K562 (cell line): ENCODE measurements at regions not wholly inside any gene's neighbourhood (a gene's known extent, or its start where the extent isn't known, plus 50 kb on each side); places are given as distances from the start of the nearest gene placed in this dataset.

ENCODE experiments used
- ATAC-seq: fragments of 200-7000 bp; cut with Tn5 transposase; 3 replicates; pipeline ENCODE4 v1.9.1; 2020; ENCODE audit warnings: moderate library complexity
- BruUV-seq: library from RNA; stranded (reverse); fragments of 400-500 nt; replicated peaks from 2 replicates; lab custom pipeline; 2021; lab: Mats Ljungman, UMichigan
- CTCF ChIA-PET: fragments of 300-600 bp; formaldehyde crosslinking; extraction: SDS; loops from one replicate; lab custom pipeline; 2021; ENCODE audit warnings: low intra/inter-chr PET ratio; lab: Yijun Ruan, JAX
- POLR2A ChIA-PET: fragments of 300-600, 350-650 bp; sonication (Branson Sonifier 250); formaldehyde crosslinking; extraction: SDS; loops from one replicate; lab custom pipeline; 2021; ENCODE audit warnings: antibody characterized with exemption, inconsistent platforms; lab: Yijun Ruan, JAX
- DNase-seq, 4 experiments: peaks; one replicate each; pipeline versions ENCODE4 v3.0.0 to v3.0.0-alpha.2; 2011 to 2018; ENCODE audit warnings: low spot score in 3 of 4, mixed read lengths in 3 of 4; ENCODE audit errors: extremely low read depth in 1 of 4
- FAIRE-seq: peaks from 2 replicates; lab custom pipeline; 2011; peaks lifted over from hg19 to GRCh38; lab: Jason Lieb, UNC
- H2AFZ ChIP-seq: 2 replicates; pipeline ENCODE4 v1.6.0; 2011; ENCODE audit warnings: low read depth, low read length, control low read depth, inconsistent platforms
- H3K27ac ChIP-seq: fragments of 200-600 bp; 3 replicates; pipeline ENCODE4 v1.8.0; 2011; ENCODE audit warnings: low read depth, mild to moderate bottlenecking, control low read depth, inconsistent platforms, low read length, moderate library complexity, mixed read lengths; ENCODE audit errors: extremely low read depth
- H3K27me3 ChIP-seq, 2 experiments: fragments of 300-600 bp in 1 of 2; 2 replicates in 1 of 2; 3 replicates in 1 of 2; pipeline versions ENCODE4 v1.6.0 to v1.8.0; 2011; ENCODE audit warnings: inconsistent platforms in 2 of 2, low read length in 2 of 2, mild to moderate bottlenecking in 1 of 2, mixed read lengths in 1 of 2, moderate library complexity in 1 of 2; ENCODE audit not compliant: control insufficient read depth in 2 of 2, insufficient read depth in 2 of 2
- H3K36me3 ChIP-seq: fragments of 300-600 bp; 3 replicates; pipeline ENCODE4 v1.8.0; 2011; ENCODE audit warnings: mild to moderate bottlenecking, low read length, inconsistent platforms; ENCODE audit not compliant: control insufficient read depth, insufficient read depth
- H3K4me1 ChIP-seq, 2 experiments: fragments of 200-600 bp in 1 of 2; replicated peaks in 1 of 2; 2 replicates in 1 of 2; 3 replicates in 1 of 2; pipeline versions ENCODE4 v1.5.1 to v1.8.0; 2011; ENCODE audit warnings: inconsistent platforms in 2 of 2, low read length in 2 of 2, mild to moderate bottlenecking in 1 of 2, mixed read lengths in 1 of 2, moderate library complexity in 1 of 2; ENCODE audit not compliant: control insufficient read depth in 2 of 2, insufficient read depth in 2 of 2
- H3K4me2 ChIP-seq: 2 replicates; pipeline ENCODE4 v1.6.1; 2011; ENCODE audit warnings: low read length, control low read depth, inconsistent platforms, mixed read lengths; ENCODE audit not compliant: insufficient read depth
- H3K4me3 ChIP-seq: fragments of 200-600 bp; sonication (generic), shearing (Covaris generic); 2 replicates; pipeline ENCODE4 v1.5.1; 2016; ENCODE audit warnings: control low read depth, inconsistent platforms
- H3K79me2 ChIP-seq: fragments of 200-600 bp; 3 replicates; pipeline ENCODE4 v1.8.0; 2011; ENCODE audit warnings: low read length, inconsistent platforms; ENCODE audit not compliant: control insufficient read depth, insufficient read depth
- H3K9ac ChIP-seq, 2 experiments: 2 replicates each; pipeline versions ENCODE4 v1.6.0 to v1.6.1; 2011; ENCODE audit warnings: low read depth in 2 of 2, low read length in 2 of 2, control low read depth in 1 of 2, inconsistent platforms in 1 of 2, mild to moderate bottlenecking in 1 of 2, mixed read lengths in 1 of 2; ENCODE audit not compliant: insufficient read depth in 1 of 2
- H3K9me1 ChIP-seq: one replicate; pipeline ENCODE4 v1.6.0; 2011; ENCODE audit warnings: inconsistent platforms, mild to moderate bottlenecking, low read length, moderate library complexity; ENCODE audit not compliant: control insufficient read depth, insufficient read depth
- H3K9me3 ChIP-seq: replicated peaks from 2 replicates; pipeline ENCODE4 v1.5.1; 2011; ENCODE audit warnings: low read depth, low read length, inconsistent platforms; ENCODE audit not compliant: control insufficient read depth, insufficient read depth
- H4K20me1 ChIP-seq: replicated peaks from 2 replicates; pipeline ENCODE4 v1.6.1; 2011; ENCODE audit warnings: low read length, inconsistent platforms, mixed read lengths; ENCODE audit not compliant: control insufficient read depth, insufficient read depth
- HMG20B ChIP-seq: fragments of 250-450 bp; sonication (Bioruptor Pico); IDR thresholded peaks from 2 replicates; pipeline ENCODE4 v1.5.0; 2021; ENCODE audit warnings: mild to moderate bottlenecking
- KAT8 ChIP-seq: fragments of 450-650 bp; IDR thresholded peaks from 2 replicates; pipeline ENCODE4 v1.6.1; 2016; ENCODE audit warnings: low read depth, mild to moderate bottlenecking
- POLR2G ChIP-seq: fragments of 200-400 bp; formaldehyde crosslinking; IDR thresholded peaks from 2 replicates; pipeline ENCODE4 v1.6.1; 2017; ENCODE audit warnings: low read depth, mild to moderate bottlenecking, antibody characterized with exemption, low read length, moderate library complexity
- ZFP36 ChIP-seq: fragments of 150-350 bp; IDR thresholded peaks from 2 replicates; pipeline ENCODE4 v1.6.1; 2018; ENCODE audit warnings: low read length, low read depth; ENCODE audit not compliant: partially characterized antibody
- ZNF239 ChIP-seq: fragments of 250-450 bp; sonication (Bioruptor Pico); IDR thresholded peaks from 2 replicates; pipeline ENCODE4 v1.4.0; 2020; ENCODE audit warnings: mild to moderate bottlenecking
- ZNF408 ChIP-seq: fragments of 250-450 bp; sonication (Bioruptor Pico); IDR thresholded peaks from 2 replicates; pipeline ENCODE4 v1.4.0; 2020; ENCODE audit warnings: low read depth, mild to moderate bottlenecking, moderate library complexity
- ZNF507 ChIP-seq: conservative IDR thresholded peaks from 2 replicates; pipeline ENCODE4 v1.6.1; 2017; ENCODE audit warnings: missing genetic modification characterization, missing compliant biosample characterization
- WGBS: fragments of 100-300 bp; shearing (Covaris generic); methylation state at CpG from one replicate; pipeline ENCODE4 v1.1.6; 2016; ENCODE audit warnings: low coverage, mixed read lengths; ENCODE audit not compliant: insufficient coverage; ENCODE audit errors: missing lambda C conversion rate; 5-methylcytosine and 5-hydroxymethylcytosine counted together
- in situ Hi-C: fragments of 300-500 bp; cut with MboI; formaldehyde crosslinking; loops from 4 replicates; pipeline ENCODE4 v1.15.0; 2018; ENCODE audit warnings: inconsistent platforms, mixed read lengths
- intact Hi-C: fragments of 100-400 bp; cut with micrococcal nuclease; formaldehyde crosslinking; loops from 2 replicates; pipeline ENCODE4 v1.14.2; 2022
- TF ChIP-seq, protein P1 (sequence below): IDR thresholded peaks from 2 replicates; pipeline ENCODE4 v1.6.1; 2012; ENCODE audit warnings: low read depth, low read length, improper control_type of control experiment, borderline replicate concordance

DNA sequence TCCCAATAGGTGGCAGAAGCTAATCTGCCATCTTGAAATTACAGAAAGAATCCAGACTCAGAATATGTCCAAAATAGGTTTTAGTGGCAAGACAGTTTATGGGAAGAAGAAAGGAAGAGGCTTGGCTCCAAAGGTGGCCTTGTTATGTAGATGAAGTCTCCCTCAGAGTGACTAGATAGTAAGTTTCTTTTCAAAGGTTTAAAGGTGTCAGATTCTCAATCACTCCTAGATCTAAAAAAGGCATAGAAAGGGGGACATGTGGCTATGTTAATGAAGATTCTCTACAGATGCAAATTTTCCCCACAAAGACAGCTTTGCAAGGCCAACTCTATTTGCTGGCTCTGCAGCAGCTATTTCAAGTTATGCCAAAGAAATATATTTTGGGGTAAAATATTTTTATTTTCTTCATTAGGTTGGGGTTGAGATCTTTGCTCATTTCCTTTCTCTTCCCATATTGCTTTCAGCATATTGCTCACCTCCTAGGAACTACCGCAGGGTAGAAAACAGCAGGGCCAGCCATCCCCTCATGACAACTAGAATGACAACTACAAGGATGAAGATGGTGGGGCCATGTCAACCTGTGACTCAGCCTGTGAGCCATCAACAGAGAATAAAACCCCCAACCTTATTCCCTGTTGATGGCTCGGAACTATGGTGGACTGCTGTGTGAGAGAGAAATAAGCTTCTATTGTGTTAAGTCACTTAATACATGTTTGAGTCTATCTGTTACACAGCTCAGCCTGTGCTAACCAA, 274.0 kb upstream of the GALNT17 start (continued):
- no peak for TF ChIP-seq ZFP36
- no peak for TF ChIP-seq ZNF507 (tag)
- TF ChIP-seq ZNF408 (CRISPR knock-in tag) = no peak
- no peak for TF ChIP-seq KAT8
- TF ChIP-seq POLR2G = no peak

DNA sequence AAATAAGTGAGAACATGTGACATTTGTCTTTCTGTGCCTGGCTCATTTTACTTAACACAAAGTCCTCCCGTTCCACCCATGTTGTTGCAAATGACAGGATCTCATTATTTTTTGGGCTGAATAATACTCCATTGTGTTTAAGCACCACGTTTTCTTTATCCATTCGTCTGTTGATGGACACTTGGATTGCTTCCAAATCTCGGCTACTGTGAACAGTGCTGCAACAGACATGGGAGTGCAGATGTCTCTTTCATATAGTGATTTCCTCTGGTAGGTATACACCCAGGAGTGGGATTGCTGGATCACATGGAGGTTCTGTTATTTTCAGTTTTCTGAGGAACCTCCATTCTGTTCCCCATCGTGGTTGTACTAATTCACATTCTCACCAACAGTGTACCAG, 264.4 kb upstream of the GALNT17 start:
- no TSS peak for BruUV-seq
- in situ Hi-C loops = no loop called here
- no peaks in the 10 kb centered on the region for H3K9me3 ChIP-seq
- ATAC-seq = no peak
- no peaks in the 10 kb centered on the region for H3K79me2 ChIP-seq
- no peaks in the 10 kb centered on the region for H3K9me1 ChIP-seq
- TF ChIP-seq, protein P1, sequence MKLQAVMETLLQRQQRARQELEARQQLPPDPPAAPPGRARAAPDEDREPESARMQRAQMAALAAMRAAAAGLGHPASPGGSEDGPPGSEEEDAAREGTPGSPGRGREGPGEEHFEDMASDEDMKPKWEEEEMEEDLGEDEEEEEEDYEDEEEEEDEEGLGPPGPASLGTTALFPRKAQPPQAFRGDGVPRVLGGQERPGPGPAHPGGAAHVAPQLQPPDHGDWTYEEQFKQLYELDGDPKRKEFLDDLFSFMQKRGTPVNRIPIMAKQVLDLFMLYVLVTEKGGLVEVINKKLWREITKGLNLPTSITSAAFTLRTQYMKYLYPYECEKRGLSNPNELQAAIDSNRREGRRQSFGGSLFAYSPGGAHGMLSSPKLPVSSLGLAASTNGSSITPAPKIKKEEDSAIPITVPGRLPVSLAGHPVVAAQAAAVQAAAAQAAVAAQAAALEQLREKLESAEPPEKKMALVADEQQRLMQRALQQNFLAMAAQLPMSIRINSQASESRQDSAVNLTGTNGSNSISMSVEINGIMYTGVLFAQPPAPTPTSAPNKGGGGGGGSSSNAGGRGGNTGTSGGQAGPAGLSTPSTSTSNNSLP = no peak
- no peak for TF ChIP-seq HMG20B
- TF ChIP-seq ZNF239 (CRISPR knock-in tag) = no peak
- H3K27me3 ChIP-seq = no peaks in the 10 kb centered on the region
- H3K36me3 ChIP-seq = no peaks in the 10 kb centered on the region
- no peak overlapping the region for H3K9ac ChIP-seq
- H4K20me1 ChIP-seq = no peaks in the 10 kb centered on the region
- intact Hi-C loops = no loop called here
- no peak overlapping the region for H3K4me3 ChIP-seq
- no peak for FAIRE-seq
- CTCF ChIA-PET = no interaction called here
- no peak overlapping the region for H3K4me2 ChIP-seq
- no peak for DNase-seq
- H2AFZ ChIP-seq = no peak overlapping the region
- POLR2A ChIA-PET = no interaction called here
- H3K4me1 ChIP-seq = no peaks in the 10 kb centered on the region
- H3K27ac ChIP-seq = no peak overlapping the region
- 0% methylated on average over 5 of the region's 5 CpGs for WGBS
